ENCODE measurements at regions not wholly inside any gene's neighbourhood (a gene's known extent, or its start where the extent isn't known, plus 50 kb on each side); places are given as distances from the start of the nearest gene placed in this dataset.

- H4K20me1 ChIP-seq (ENCODE audit: control insufficient read depth, extremely low read depth, insufficient read depth, low read length), result no peaks in the 10 kb centered on the region
- H3K4me2 ChIP-seq (ENCODE audit: control insufficient read depth, extremely low read depth, insufficient read depth, low read depth, low read length), result no peak overlapping the region
- H3K27me3 ChIP-seq (ENCODE audit: control insufficient read depth, extremely low read depth, insufficient read depth, low read length), result no peaks in the 10 kb centered on the region
- no peaks in the 10 kb centered on the region for H3K79me2 ChIP-seq (ENCODE audit: control insufficient read depth, insufficient read depth, low read length)
- H3K4me1 ChIP-seq (ENCODE audit: control insufficient read depth, extremely low read depth, insufficient read depth, low read length), result no peaks in the 10 kb centered on the region
- dilution Hi-C loops (cut with MboI; ENCODE audit: extremely low pct_ligation_motif_present, low sequenced_read_pairs), result no loop called here
- no peak overlapping the region for H3K27ac ChIP-seq (ENCODE audit: control insufficient read depth, insufficient read depth, low read length)
- no peaks in the 10 kb centered on the region for H3K9me3 ChIP-seq (ENCODE audit: control insufficient read depth, low read depth, low read length)
- no peaks in the 10 kb centered on the region for H3K9me1 ChIP-seq (ENCODE audit: control insufficient read depth, extremely low read depth, insufficient read depth, low read length)
- no peaks in the 10 kb centered on the region for H3K36me3 ChIP-seq (ENCODE audit: control insufficient read depth in 2 of 2, extremely low read depth in 1 of 2, insufficient read depth in 2 of 2, low read length in 2 of 2)
- H2AFZ ChIP-seq (ENCODE audit: control insufficient read depth, low read length), result no peak overlapping the region
- DNase-seq (ENCODE audit: low read depth, low spot score), result no peak
- no peak for FAIRE-seq
- H3K4me3 ChIP-seq (ENCODE audit: control insufficient read depth in 2 of 3, extremely low read depth in 1 of 3, insufficient read depth in 2 of 3, low read depth in 1 of 3, low read length in 3 of 3), result no peak overlapping the region
- no peak overlapping the region for H3K9ac ChIP-seq (ENCODE audit: control insufficient read depth, extremely low read depth, insufficient read depth, low read length)
- no peak for TF ChIP-seq EZH2 (IDR thresholded peaks at IDR 0.05; ENCODE audit: low read length)
Observed at GRCh38 chr3:165442061-165442460, 245.9 kb upstream of the SLITRK3 start.

GRCh38 chr3:165440380-165440779, 244.2 kb upstream of the SLITRK3 start:
- Histone ChIP-seq H2AFZ (ENCODE audit: control insufficient read depth, low read length) (no peak overlapping the region), H3K27ac (ENCODE audit: control insufficient read depth, insufficient read depth, low read length) (peak overlapping the region; percentile 12)
- no peak for TF ChIP-seq CTCF (optimal IDR thresholded peaks at IDR 0.05 in 1 of 3, IDR thresholded peaks at IDR 0.05 in 1 of 3, conservative IDR thresholded peaks at IDR 0.05 in 1 of 3; ENCODE audit: extremely low read depth in 1 of 3, insufficient read depth in 2 of 3, low read length in 3 of 3)
- no peak for TF ChIP-seq EZH2 (IDR thresholded peaks at IDR 0.05; ENCODE audit: low read length)

GRCh38 chr3:165439765-165440164, 243.6 kb upstream of the SLITRK3 start:
- peak; percentile 41 for FAIRE-seq
- no peak for DNase-seq (ENCODE audit: low read depth, low spot score)

More at GRCh38 chr3:165440380-165440779, 244.2 kb upstream of the SLITRK3 start:
- Histone ChIP-seq H3K27me3 (ENCODE audit: control insufficient read depth, extremely low read depth, insufficient read depth, low read length) (no peaks in the 10 kb centered on the region), H3K4me2 (ENCODE audit: control insufficient read depth, extremely low read depth, insufficient read depth, low read depth, low read length) (peak overlapping the region; percentile 1), H3K4me3 (ENCODE audit: control insufficient read depth in 2 of 3, extremely low read depth in 1 of 3, insufficient read depth in 2 of 3, low read depth in 1 of 3, low read length in 3 of 3) (no peak overlapping the region), H3K9ac (ENCODE audit: control insufficient read depth, extremely low read depth, insufficient read depth, low read length) (no peak overlapping the region), H4K20me1 (ENCODE audit: control insufficient read depth, extremely low read depth, insufficient read depth, low read length) (no peaks in the 10 kb centered on the region), H3K4me1 (ENCODE audit: control insufficient read depth, extremely low read depth, insufficient read depth, low read length) (no peaks in the 10 kb centered on the region), H3K9me1 (ENCODE audit: control insufficient read depth, extremely low read depth, insufficient read depth, low read length) (no peaks in the 10 kb centered on the region), H3K36me3 (ENCODE audit: control insufficient read depth in 2 of 2, extremely low read depth in 1 of 2, insufficient read depth in 2 of 2, low read length in 2 of 2) (no peaks in the 10 kb centered on the region), H3K9me3 (ENCODE audit: control insufficient read depth, low read depth, low read length) (no peaks in the 10 kb centered on the region), H3K79me2 (ENCODE audit: control insufficient read depth, insufficient read depth, low read length) (no peaks in the 10 kb centered on the region)
- FAIRE-seq (no peak), DNase-seq (ENCODE audit: low read depth, low spot score) (no peak)
- dilution Hi-C loops (cut with MboI; ENCODE audit: extremely low pct_ligation_motif_present, low sequenced_read_pairs), result no loop called here

More at GRCh38 chr3:165439765-165440164, 243.6 kb upstream of the SLITRK3 start:
- Histone ChIP-seq H3K27me3 (ENCODE audit: control insufficient read depth, extremely low read depth, insufficient read depth, low read length) (no peaks in the 10 kb centered on the region), H3K9me3 (ENCODE audit: control insufficient read depth, low read depth, low read length) (no peaks in the 10 kb centered on the region), H3K4me1 (ENCODE audit: control insufficient read depth, extremely low read depth, insufficient read depth, low read length) (no peaks in the 10 kb centered on the region), H4K20me1 (ENCODE audit: control insufficient read depth, extremely low read depth, insufficient read depth, low read length) (no peaks in the 10 kb centered on the region), H3K4me3 (ENCODE audit: control insufficient read depth in 2 of 3, extremely low read depth in 1 of 3, insufficient read depth in 2 of 3, low read depth in 1 of 3, low read length in 3 of 3) (no peak overlapping the region), H3K36me3 (ENCODE audit: control insufficient read depth in 2 of 2, extremely low read depth in 1 of 2, insufficient read depth in 2 of 2, low read length in 2 of 2) (no peaks in the 10 kb centered on the region), H3K9ac (ENCODE audit: control insufficient read depth, extremely low read depth, insufficient read depth, low read length) (no peak overlapping the region), H3K79me2 (ENCODE audit: control insufficient read depth, insufficient read depth, low read length) (no peaks in the 10 kb centered on the region), H3K9me1 (ENCODE audit: control insufficient read depth, extremely low read depth, insufficient read depth, low read length) (no peaks in the 10 kb centered on the region), H2AFZ (ENCODE audit: control insufficient read depth, low read length) (peak overlapping the region; percentile 1), H3K27ac (ENCODE audit: control insufficient read depth, insufficient read depth, low read length) (peak overlapping the region; percentile 12), H3K4me2 (ENCODE audit: control insufficient read depth, extremely low read depth, insufficient read depth, low read depth, low read length) (peak overlapping the region; percentile 1)
- dilution Hi-C loops (cut with MboI; ENCODE audit: extremely low pct_ligation_motif_present, low sequenced_read_pairs), result no loop called here
- no peak for TF ChIP-seq EZH2 (IDR thresholded peaks at IDR 0.05; ENCODE audit: low read length)
- no peak for TF ChIP-seq CTCF (optimal IDR thresholded peaks at IDR 0.05 in 1 of 3, IDR thresholded peaks at IDR 0.05 in 1 of 3, conservative IDR thresholded peaks at IDR 0.05 in 1 of 3; ENCODE audit: extremely low read depth in 1 of 3, insufficient read depth in 2 of 3, low read length in 3 of 3)
